Fibroblast of skin of right quadriceps (primary cell): ENCODE measurements at regions not wholly inside any gene's neighbourhood (a gene's known extent, or its start where the extent isn't known, plus 50 kb on each side); places are given as distances from the start of the nearest gene placed in this dataset.
"Not testable (repeated sequence)": the region's sequence is repeated elsewhere in the genome, so short reads cannot be mapped to it uniquely, and the experiment has no call there.

Source experiments
- DNase-seq: peaks from one replicate; pipeline ENCODE4 v3.0.0-alpha.2; 2013

DNA sequence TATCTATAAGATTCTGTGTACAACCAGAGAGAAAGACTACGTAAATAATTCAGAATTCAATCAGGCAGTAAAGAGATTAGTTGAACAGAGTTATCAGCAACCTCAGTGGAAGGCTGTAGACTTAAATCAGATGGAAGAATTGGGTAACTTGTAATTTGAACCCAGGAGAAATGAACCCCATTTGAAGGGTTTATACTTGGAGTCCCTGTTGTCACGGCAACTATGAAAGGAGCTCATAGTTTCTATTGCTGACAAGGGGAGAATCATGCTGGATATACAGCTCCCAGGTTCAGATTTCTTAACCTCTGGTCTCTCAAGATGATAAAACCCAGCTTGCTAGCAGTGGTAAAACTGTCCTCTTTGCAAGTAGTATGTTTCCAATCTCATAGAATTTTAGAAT lies 54.4 kb upstream of the BMP4 start:
- DNase-seq: no peak

DNA sequence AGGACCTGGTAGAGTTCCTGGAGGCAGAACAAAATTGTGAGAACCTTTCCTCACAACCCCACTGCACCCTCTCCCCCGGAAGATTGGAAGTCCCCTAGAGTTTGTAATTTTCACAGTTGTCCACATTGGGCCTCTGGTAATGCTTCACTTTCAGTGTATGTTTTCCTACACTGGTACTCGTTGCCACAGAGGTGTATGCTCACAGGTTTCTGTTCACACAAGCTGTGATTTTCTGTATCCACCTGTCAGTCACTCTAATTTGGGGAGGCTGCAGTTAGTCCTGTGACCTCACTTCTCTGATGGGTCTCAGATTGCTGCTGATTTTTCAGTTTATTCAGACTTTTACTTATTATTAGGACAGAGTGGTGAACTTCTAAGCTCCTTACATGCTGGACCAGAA lies 66.4 kb upstream of the BMP4 start:
- DNase-seq: no peak

DNA sequence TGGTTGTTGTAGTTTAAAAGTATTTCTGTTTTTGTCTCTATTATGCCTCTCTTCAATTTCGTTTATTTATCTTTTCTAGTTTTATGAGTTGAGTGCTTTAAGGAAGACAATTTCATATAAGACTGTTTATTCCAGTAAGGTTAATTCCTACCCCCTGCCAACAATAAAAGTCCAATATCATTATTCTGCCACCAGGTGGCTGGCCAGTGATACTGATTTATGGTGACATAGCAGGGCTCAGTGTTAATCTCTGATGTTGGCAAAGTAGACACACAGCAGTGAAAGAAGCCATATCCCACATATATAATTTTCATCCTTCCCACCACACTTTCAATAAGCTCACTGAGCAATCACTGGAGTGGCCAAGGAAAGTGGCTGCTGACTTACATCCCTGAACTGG lies 69.0 kb upstream of the BMP4 start:
- no peak for DNase-seq

DNA sequence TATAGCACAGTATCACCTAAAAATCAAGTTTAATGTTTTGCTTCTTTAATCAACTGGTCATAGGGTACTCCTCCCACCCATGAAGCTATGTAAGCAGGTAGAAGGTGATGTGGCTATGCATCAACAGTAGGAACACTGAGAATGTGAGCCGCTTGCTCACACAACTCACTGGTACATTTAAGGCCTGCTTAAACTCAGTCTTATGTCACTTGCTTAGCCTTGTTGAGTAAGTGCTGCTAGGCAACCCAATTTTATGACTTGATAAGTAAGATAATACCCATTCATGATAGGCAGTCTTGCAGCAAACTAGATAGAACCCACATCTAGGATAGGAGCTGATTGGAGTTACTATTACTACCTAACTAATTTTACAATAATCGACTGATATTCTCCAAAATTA lies 70.0 kb upstream of the BMP4 start:
- DNase-seq: no peak

DNA sequence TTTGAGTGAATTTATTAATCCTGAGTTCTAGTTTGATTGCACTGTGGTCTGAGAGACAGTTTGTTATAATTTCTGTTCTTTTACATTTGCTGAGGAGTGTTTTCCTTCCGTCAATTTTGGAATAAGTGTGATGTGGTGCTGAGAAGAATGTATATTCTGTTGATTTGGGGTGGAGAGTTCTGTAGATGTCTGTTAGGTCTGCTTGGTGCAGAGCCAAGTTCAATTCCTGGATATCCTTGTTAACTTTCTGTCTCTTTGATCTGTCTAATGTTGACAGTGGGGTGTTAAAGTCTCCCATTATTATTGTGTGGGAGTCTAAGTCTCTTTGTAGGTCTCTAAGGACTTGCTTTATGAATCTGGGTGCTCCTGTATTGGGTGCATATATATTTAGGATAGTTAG lies 74.4 kb upstream of the BMP4 start:
- DNase-seq: not testable (repeated sequence)

DNA sequence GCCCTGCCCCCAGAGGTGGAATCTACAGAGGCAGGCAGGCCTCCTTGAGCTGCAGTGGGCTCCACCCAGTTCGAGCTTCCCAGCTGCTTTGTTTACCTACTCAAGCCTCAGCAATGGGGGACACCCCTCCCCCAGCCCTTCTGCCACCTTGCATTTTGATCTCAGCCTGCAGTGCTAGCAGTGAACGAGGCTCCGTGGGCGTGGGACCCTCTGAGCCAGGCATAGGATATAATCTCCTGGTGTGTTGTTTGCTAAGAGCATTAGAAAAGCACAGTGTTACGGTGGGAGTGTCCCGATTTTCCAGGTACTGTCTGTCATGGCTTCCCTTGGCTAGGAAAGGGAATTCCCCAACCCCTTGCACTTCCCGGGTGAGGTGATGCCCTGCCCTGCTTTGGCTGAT lies 76.7 kb upstream of the BMP4 start:
- not testable (repeated sequence) for DNase-seq

DNA sequence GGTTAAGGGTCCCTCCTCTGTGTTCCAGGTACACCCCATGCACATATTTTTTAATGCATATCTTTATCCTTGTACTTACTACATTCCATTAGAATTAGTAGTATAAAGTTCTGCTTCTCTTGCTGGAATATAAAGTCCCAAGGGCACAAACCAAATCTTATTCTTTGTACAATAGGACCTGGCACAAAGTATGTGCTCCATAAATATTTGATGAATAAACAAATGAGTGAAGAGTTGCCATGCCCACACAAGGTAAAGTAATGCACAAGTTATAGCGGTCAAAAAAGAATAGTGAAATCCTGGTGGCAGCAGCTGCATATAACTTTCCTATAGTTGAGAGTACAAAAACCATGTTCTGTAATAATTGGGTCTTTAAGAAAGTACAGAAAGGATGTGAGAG lies 82.1 kb upstream of the BMP4 start:
- no peak for DNase-seq

DNA sequence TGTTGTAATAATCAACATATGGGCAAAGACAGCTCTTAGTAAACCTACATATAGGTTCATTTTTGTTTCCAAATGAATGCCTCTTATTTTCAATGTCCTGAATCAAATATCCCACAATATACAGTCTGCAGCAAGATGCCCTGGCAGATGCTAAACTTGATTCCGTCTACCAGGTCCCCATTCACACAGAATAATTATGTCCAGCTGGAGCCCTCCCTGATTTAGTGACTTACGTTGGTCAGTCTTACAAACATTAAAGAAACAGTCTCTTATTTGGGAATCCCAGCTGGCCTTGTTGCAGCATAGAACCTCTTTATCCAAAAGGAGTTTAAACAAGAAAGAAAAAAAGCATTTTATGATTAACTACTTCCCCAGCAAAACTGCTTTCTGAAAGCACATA lies 82.7 kb upstream of the BMP4 start:
- DNase-seq: no peak

DNA sequence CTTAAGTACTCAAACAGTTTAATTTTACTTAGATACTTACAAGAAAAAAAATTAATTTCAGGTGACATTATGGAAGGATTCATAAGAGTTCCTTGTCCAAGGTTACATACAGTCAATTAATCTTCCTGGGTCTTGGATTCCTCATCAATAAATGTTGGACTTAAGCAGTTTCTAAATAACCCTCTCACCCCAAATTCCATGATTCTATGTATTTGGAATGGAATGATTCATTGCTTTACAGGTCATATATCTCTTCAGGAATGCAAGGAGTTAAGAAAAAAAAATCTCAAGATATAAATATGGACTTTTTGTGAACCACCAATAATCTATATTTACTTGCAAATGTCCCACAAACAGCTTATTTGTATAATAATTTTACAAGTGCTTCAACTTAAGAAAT lies 84.2 kb upstream of the BMP4 start:
- DNase-seq: peak; percentile 41

DNA sequence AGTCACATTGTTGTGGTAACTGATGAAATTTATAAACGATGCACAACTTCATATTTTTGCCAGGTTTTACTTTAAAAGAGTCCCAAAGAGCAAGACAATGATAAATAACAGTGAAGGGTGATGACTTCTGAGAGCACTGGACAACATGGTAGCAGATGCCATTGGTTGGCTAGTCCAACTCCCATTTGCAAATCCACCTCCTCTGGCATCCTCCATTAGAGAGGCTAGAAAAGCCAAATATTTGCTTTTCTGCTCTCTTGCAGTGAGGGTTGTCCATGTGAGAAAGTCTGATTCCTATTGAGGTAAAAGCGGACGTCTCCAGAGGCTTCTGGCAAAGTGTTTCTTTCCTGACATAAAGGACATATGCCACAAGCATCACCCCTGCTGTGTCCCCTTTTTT lies 89.6 kb upstream of the BMP4 start:
- DNase-seq: no peak

DNA sequence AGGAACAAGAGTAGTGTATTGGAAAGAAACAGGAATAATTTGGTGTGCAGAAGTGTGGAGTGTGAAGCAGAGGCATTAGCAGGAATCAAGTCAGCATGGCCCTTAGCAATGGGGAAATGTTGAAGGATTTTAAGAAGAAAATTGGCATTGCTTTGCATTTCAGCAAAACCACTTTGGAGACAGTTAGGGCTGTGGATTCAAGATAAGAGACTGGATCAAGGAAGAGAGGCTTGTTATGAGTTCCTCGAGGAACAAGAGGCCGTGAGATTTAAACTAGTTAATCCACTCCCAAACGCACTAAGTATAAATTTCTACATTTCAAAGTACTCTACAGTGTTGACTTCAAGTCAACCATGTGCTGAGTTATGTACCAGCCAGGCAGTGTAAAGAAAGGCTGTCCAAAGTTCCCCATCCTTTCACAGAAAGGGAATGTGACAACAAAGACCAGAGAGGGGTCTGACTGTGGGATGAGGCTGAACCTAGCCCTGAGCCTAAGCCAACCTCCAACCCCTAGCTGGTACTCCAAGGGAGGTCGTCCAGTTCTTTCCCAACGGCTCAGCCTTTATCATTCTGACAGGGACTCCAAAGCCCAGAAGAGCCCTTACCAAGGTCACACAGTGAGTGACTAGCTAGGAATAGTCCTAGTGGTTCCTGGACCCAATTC lies 91.2 kb upstream of the BMP4 start:
- DNase-seq: no peak

DNA sequence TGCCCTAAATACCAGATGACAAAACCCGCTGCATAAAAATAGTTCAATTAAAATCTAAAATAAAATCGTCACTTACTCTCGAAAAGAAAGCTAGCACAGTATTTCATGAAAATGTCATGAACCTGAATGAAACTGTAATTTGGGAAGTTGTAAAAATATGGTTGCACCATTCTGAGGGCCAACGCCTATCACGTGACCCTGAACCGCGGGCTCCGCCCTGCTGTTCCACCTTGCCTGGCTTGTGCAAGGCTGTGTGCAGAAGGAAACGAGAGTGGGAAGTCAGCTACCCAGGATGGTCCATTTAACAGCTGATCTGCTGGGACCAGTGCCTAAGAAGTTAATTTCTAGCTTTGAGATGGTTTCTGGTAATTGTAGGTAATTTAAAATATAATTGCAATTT lies 91.7 kb upstream of the BMP4 start:
- DNase-seq: no peak

DNA sequence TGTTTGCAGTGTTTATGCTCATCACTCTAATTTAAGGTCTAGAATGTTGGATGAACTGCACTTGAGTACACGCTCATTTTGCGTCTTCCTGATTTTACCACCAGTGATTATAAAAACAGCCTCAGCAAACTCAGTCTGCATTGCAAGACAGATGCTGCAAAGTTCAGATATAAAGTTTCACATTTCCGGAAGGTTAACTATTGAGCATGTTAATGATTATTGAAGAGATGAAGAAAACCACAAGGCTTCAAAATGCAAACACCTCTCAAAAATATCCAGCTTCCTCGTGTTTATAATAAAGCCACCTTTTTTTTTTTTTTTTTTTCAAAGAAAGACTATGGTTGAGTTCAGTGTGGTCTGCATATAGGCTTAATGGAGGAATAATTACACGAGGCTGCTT lies 92.1 kb upstream of the BMP4 start:
- no peak for DNase-seq

DNA sequence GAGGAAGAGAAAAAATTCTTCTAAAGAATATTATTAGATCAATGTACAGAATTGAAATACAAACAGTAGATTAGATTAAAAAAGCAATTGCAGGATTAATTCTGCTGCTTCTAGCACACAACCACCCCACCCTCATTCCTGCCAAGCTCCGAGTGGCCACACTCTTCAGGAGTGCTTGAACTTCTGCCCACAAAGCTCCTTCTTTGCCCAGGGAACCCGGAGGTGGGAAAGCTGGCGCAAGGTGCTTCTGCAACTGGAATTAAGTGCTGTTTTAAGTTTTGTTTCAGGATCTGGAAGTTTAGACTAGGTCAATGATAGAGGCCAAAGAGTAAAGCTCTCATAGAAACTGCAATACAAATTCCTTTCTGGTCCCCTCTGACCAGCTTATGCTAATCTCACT lies 94.1 kb upstream of the BMP4 start:
- DNase-seq: no peak

DNA sequence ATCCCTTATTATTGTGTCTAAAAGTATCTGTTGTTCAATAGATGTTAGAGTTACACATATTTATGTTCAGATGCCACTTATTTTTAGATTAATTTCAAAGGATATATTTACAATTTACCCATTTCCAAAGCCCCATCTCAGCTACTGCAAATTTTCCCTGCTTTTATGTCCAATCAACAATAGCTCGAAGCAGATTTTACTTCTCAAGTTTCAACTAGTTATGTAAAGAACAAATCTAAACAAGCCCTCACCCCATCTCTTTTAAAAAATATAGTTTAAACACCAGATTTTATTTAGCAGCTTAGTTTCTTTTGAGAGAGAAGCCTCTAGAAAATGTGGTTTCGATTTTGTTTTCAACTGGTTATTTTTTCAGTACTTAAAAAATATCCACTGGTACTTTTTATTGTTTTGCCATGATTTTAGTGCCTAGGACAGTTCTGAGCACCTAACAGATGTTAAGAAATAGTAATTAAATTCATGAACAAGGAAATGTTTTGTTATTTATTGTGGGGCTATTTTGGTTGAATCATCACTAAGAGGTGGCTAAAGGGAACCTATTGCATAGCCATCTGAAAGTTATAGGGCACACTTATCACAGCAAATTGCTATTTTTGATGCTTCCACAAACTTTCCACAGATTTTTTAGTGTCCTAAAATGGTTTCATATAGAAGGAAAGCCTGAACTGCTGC lies 96.2 kb upstream of the BMP4 start:
- no peak for DNase-seq

DNA sequence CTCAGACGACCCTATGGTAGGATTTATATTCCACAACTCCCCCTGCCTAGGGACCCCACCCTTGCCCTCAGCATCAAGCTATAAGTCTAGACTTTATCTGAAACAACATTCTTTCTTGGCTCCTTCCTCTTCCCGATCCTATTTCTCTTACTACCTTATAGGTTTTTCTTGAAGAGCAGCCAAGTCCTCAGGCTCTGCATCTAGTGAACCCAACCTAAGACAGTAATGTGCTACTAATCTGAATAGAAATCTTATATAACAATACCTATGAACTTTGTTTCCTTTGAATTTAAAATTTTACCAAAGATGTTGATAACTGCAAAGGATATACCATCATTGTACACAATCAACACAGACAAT lies 96.7 kb upstream of the BMP4 start:
- no peak for DNase-seq

DNA sequence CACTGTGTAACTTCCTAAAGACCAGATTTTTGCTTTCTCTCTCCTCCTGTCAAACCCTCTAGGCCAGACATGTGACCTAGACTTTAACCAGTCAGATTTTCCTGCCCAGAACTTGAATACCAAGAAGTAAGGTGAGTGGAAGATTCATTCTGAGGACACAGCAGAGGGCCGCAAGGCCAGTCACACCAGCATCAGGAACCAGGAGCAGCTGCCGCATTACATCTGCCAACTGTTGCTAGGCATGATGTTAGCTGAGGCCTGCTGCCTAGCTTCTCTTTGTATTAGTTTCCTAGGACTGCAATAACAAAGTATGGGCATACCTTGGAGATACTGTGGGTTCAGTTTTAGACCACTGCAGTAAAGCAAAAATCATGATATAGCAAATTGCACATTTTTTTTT lies 101.9 kb upstream of the BMP4 start:
- DNase-seq: no peak

DNA sequence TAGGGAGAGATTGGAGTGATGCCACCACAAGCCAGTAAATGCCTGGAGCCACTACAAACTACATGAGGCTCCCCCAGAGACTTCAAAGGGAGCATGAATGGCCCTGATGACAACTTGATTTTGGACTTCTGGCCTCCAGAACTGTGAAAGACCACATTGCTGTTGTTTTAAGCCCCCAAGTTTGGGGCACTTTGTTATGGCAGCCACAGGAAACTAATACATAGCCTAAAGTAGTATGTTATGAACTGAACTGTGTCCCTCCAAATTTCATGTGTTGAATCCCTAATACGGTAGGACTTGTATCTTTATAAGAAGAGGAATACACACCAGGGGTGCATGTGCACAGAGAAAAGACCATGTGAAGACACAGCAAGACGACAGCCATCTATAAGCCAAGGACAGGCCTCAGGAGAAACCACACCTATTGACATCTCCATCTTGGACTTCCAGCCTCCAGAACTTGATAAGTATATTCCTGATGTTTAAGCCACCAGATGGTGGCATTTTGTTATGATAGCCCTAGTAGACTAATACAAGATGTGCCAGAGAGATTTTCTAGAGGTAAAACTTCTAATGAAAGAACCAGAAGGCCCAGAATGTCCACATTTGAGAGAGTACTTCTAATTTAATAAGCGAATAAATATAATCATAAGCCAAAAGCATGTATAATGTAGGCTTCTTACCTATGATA lies 127.1 kb upstream of the BMP4 start:
- no peak for DNase-seq

DNA sequence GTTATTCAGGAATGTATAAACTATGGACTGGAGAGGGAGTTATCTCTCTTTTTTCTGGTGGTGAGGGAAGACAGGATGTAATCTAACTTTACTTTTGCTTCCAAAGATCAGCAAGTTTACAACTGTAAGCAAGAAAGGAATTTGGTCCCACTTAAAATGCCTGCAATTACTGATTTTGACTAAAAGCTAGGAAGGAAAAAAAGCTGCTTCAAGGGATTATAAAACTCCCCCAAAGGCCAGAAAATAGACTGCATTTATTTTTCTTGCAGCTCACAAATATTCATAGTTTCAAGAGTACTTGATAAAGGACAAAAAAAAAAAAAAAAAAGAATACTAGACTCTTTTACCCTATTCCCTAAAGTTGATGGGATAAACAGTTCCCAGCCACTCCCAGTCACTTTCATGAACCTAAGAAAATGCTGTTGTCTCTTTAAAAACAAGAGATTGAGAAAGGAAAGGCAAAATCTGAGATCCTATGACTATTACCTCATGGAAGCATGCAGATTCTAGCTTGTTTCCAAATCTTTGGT lies 128.7 kb upstream of the BMP4 start:
- DNase-seq: no peak

DNA sequence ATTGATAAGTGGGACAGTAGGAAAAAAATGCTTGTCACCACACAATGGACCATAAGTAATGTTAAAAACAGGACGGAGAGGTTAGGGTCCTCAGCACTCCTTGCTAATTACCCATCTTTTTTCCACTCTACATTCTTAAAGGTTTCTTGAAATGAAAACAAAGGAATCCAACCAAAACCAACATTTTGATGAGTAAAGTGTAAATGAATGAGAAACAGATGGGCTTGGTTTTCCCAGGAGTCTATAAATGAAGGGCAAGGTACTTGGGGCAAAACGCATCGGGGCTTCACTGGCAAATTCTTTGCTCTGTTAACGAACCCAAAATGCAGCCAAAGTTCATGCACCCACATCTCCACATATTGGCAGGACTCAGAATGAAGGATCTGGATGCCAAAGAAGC lies 129.2 kb upstream of the BMP4 start:
- peak; percentile 17 for DNase-seq

DNA sequence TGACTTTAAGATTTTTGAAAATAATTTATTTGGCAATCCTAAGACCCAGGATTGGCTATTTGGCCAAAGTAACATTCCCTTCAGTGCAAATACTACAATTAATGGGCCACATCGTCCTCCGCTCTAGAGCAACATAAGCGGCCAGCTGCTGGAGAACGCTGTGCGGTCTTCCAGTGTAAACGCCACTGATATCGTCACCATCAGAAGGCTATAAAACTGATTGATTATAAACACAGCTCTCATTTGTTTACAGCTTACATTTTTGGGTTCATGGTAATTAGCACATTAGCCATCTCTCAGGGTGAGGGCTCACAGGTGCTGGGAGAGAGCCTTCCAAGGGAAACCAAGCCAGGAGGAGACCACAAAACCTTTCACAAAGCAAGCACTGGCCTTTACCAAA lies 130.1 kb upstream of the BMP4 start:
- DNase-seq: no peak

DNA sequence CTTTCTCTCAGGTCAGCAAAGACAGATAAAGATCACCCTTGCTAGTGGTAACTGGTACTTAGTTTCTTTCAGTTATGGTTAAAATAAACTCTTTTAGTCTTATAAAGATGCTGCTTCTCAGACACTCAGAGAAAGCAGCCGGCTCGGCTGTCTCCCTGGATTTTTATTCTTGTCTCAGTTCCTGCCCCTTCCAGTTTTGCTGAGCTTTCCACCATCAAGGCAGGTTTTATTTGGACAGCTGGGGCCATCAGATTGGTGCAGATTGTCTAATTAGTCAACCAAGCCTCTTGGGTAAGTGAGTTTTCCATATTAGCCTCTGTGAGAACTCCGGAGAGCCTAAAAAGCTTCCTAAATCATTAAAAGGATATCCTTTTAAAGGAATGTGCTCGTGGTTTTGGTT lies 130.8 kb upstream of the BMP4 start:
- DNase-seq: no peak

DNA sequence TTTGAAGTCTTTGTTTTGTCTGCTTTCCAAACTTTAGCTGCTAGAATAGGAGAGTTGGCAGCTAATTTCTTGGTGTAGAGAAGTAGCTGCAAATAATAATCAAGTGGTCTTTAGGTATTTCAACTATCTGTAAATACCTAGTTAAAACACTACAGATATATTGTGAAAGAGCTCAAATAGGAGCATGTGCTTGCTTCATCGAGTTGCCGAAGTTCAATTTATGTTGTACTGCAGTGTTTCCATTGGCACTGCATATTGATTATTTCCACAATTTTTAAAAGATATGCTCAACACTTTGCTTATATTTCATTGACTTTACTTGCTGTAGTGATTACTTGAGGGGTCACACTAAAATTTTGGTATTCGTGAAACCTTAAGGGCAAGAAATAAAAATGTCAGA lies 131.6 kb upstream of the BMP4 start:
- no peak for DNase-seq

DNA sequence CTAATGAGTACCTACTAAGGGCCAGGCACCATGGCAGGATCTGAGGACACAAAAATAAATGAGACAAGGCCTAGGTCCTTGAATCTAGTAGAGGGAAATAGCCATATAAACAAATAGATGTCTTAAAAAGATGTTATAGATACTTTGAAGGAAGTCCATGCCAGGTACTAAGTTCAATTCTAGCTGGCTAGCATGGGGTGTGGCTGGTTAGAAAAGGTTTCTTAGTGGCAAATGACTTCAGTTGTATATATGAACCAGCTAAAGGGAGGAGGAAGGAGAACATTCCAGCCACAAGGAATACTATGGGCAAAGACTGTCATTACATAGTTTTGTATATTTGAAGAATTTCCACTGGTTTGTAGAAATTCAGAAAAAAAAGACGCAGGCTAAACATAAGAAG lies 133.6 kb upstream of the BMP4 start:
- DNase-seq: no peak
